Stomach (tissue), 8 donors: ENCODE measurements at regions not wholly inside any gene's neighbourhood (a gene's known extent, or its start where the extent isn't known, plus 50 kb on each side); places are given as distances from the start of the nearest gene placed in this dataset.

Experiments
- DNase-seq, 2 donors: peaks; one replicate each; pipeline versions ENCODE4 v3.0.0 to v3.0.0-alpha.2; 2013 to 2019
- H3K27ac ChIP-seq, 5 donors: fragments of 200-600 bp in 4 of 5; sonication (generic) in 4 of 5; one replicate each; pipeline ENCODE4 v1.5.1; 2013 to 2019; ENCODE audit warnings: mild to moderate bottlenecking in 1 of 5, moderate library complexity in 1 of 5
- H3K27me3 ChIP-seq, 3 donors: fragments of 200-600 bp; sonication (generic); one replicate each; pipeline ENCODE4 v1.5.1; 2017 to 2019; ENCODE audit warnings: mixed run types in 1 of 3
- H3K36me3 ChIP-seq, 4 donors: fragments of 200-600 bp; sonication (generic); 1 replicate in 3 of 4; 2 replicates in 1 of 4; pipeline ENCODE4 v1.5.1; 2016 to 2019
- H3K4me1 ChIP-seq, 4 donors: fragments of 200-600 bp; sonication (generic); one replicate each; pipeline ENCODE4 v1.5.1; 2016 to 2019
- H3K4me3 ChIP-seq, 4 donors: fragments of 200-600 bp; sonication (generic) in 3 of 4; one replicate each; pipeline ENCODE4 v1.5.1; 2016 to 2019; ENCODE audit warnings: mild to moderate bottlenecking in 1 of 4
- H3K9me3 ChIP-seq, 4 donors: fragments of 200-600 bp; sonication (generic); one replicate each; pipeline ENCODE4 v1.5.1; 2016 to 2019
- CTCF ChIP-seq, 7 experiments: fragments of 450-650 bp in 4 of 7; fragments of 200-600 bp in 3 of 7; sonication (generic) in 3 of 7; IDR thresholded peaks; one replicate each; pipeline ENCODE4 v1.5.1; 2016 to 2019; ENCODE audit warnings: antibody characterized with exemption in 7 of 7, control low read depth in 2 of 7, mild to moderate bottlenecking in 1 of 7
- EP300 ChIP-seq: sonication (generic); formaldehyde crosslinking; IDR thresholded peaks from one replicate; pipeline ENCODE4 v1.6.1; 2017; ENCODE audit warnings: antibody characterized with exemption
- POLR2A ChIP-seq, 4 donors: fragments of 450-650 bp; IDR thresholded peaks; one replicate each; pipeline ENCODE4 v1.6.1; 2016; ENCODE audit warnings: antibody characterized with exemption in 4 of 4, control low read depth in 2 of 4, mild to moderate bottlenecking in 1 of 4, moderate library complexity in 1 of 4
- POLR2AphosphoS5 ChIP-seq, 3 donors: sonication (generic); formaldehyde crosslinking; IDR thresholded peaks; one replicate each; pipeline ENCODE4 v1.6.1; 2016; ENCODE audit warnings: antibody characterized with exemption in 3 of 3
- WGBS, 5 donors: extraction: QIAGEN DNeasy Blood & Tissue Kit in 3 of 5; methylation state at CpG; one replicate each; pipeline versions ENCODE4 v1.1.5 to v1.1.7; 2013 to 2018; 5-methylcytosine and 5-hydroxymethylcytosine counted together
- intact Hi-C: fragments of 100-400 bp; cut with DNase I; formaldehyde crosslinking; loops from one replicate; pipeline ENCODE4 v1.15.1; 2023; ENCODE audit warnings: low total_unique reads
- donor health status: healthy with polysubstance abuse.
- donor health status: Bipolar disorder and iron deficiency.
- donor health status: healthy.

GRCh38 chrY:19274076-19274475 lies 470.4 kb downstream of the KDM5D start:
- no peaks in the 10 kb centered on the region for H3K36me3 ChIP-seq
- H3K27me3 ChIP-seq = no peaks in the 10 kb centered on the region
- H3K4me3 ChIP-seq = no peak overlapping the region
- intact Hi-C loops = no loop called here
- no peaks in the 10 kb centered on the region for H3K4me1 ChIP-seq
- 41 to 75% (median 60%) methylated on average over 1 of the region's 1 CpG; no CpG with 5 or more reads in 2 of the 5 donors for WGBS, 5 donors
- no peaks in the 10 kb centered on the region for H3K9me3 ChIP-seq
- no peak for TF ChIP-seq EP300
- no peak for DNase-seq
- no peak overlapping the region for H3K27ac ChIP-seq

DNA sequence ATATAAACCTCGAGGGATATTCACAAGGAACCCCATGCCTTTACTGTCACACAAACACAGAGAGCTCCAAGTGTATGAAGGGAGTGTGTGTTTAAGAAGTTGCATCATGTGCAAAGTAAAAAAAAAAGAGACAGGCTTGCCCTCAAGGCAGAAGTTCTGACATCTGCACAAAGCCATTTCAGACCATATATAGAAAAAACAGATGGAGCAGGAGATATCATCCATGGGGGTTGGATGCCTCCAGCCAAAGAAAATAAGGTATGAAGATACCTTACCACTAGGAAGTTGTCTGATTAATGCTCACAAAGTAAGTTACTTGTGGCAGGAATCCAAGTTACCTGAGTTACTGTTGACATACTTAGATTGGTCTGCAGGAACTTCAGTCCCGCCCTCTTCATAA lies 476.2 kb downstream of the KDM5D start:
- Histone ChIP-seq H3K27ac (no peak overlapping the region), H3K4me1 (no peaks in the 10 kb centered on the region), H3K36me3 (no peaks in the 10 kb centered on the region), H3K27me3 (no peaks in the 10 kb centered on the region), H3K9me3 (no peaks in the 10 kb centered on the region), H3K4me3 (no peak overlapping the region)
- intact Hi-C loops = no loop called here
- no peak for DNase-seq
- WGBS, 5 donors = 16 to 46% (median 26%) methylated on average over 2 of the region's 2 CpGs; no CpG with 5 or more reads in 2 of the 5 donors
- TF ChIP-seq CTCF (IDR thresholded peaks at IDR 0.05) (no peak), POLR2AphosphoS5 (IDR thresholded peaks at IDR 0.05) (no peak), EP300 (no peak), POLR2A (IDR thresholded peaks at IDR 0.05) (no peak)

DNA sequence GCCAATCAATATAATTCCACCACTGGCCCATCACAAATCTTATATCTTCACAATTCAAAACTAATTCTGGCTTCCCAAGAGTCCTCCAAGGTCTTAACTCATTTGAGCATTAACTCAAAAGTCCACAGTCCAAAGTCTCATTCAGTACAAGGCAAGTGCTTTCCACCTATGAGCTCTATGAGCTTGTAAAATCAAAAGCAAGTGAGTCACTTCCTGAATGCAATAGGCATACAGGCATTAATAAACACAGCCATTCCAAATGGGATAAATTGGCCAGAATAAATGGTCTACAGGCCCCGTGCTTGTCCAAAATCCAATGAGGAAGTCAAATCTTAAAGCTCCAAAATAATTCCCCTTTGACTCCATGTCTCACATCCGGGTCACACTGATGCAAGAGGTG lies 479.1 kb downstream of the KDM5D start:
- Histone ChIP-seq H3K4me1 (no peaks in the 10 kb centered on the region), H3K4me3 (no peak overlapping the region), H3K27ac (no peak overlapping the region), H3K27me3 (no peaks in the 10 kb centered on the region), H3K36me3 (no peaks in the 10 kb centered on the region), H3K9me3 (no peaks in the 10 kb centered on the region)
- DNase-seq = no peak
- WGBS, 5 donors = 33 to 60% (median 50%) methylated on average over 1 to 2 of the region's 2 CpGs; no CpG with 5 or more reads in 2 of the 5 donors
- TF ChIP-seq POLR2A (IDR thresholded peaks at IDR 0.05) = no peak
- no peak for TF ChIP-seq CTCF (IDR thresholded peaks at IDR 0.05)
- intact Hi-C loops = no loop called here

DNA sequence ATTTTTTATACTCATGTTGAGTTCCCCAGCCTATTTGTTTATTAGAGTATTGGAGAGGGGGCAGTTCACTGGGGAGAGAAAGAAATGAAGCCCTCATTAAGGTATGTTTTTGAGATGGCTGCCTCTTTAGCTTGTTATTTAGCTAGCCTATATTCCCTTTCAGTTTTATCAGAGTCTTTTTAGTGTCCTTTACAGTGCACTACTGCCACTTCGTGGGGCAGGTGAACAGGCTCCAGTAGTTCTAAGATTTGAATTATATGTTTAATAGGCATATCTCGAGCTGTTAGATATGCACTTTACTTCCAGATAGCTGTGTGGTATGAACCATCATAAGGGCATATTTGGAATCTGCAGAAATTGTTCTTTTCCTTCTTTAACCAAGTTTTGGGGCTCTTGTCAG lies 482.2 kb downstream of the KDM5D start:
- 8 to 38% (median 18%) methylated on average over 2 of the region's 2 CpGs; no CpG with 5 or more reads in 2 of the 5 donors for WGBS, 5 donors
- no peak for DNase-seq
- no peak overlapping the region for H3K27ac ChIP-seq
- H3K4me3 ChIP-seq = no peak overlapping the region
- no peaks in the 10 kb centered on the region for H3K4me1 ChIP-seq
- intact Hi-C loops = no loop called here
- no peaks in the 10 kb centered on the region for H3K9me3 ChIP-seq
- TF ChIP-seq EP300 (no peak), POLR2A (IDR thresholded peaks at IDR 0.05) (no peak), POLR2AphosphoS5 (IDR thresholded peaks at IDR 0.05) (no peak), CTCF (IDR thresholded peaks at IDR 0.05) (no peak)
- H3K27me3 ChIP-seq = no peaks in the 10 kb centered on the region
- H3K36me3 ChIP-seq = no peaks in the 10 kb centered on the region

GRCh38 chrY:19232276-19232994 lies 458.9 kb upstream of the HSFY2 start:
- WGBS, 5 donors = 32 to 48% (median 47%) methylated on average over 4 to 9 of the region's 9 CpGs; no CpG with 5 or more reads in 2 of the 5 donors
- no peak overlapping the region for H3K27ac ChIP-seq
- H3K4me3 ChIP-seq = no peak overlapping the region
- no peaks in the 10 kb centered on the region for H3K4me1 ChIP-seq
- H3K9me3 ChIP-seq = no peaks in the 10 kb centered on the region
- no peaks in the 10 kb centered on the region for H3K27me3 ChIP-seq
- no peak for TF ChIP-seq POLR2AphosphoS5 (IDR thresholded peaks at IDR 0.05)
- no peak for TF ChIP-seq CTCF (IDR thresholded peaks at IDR 0.05)
- TF ChIP-seq POLR2A (IDR thresholded peaks at IDR 0.05) = no peak
- no peak for TF ChIP-seq EP300
- DNase-seq = no peak
- intact Hi-C loops = no loop called here
- H3K36me3 ChIP-seq = no peaks in the 10 kb centered on the region
